Ishikawa (cell line): ENCODE measurements at regions not wholly inside any gene's neighbourhood (a gene's known extent, or its start where the extent isn't known, plus 50 kb on each side); places are given as distances from the start of the nearest gene placed in this dataset.

Experiments
- CREB1 ChIP-seq: IDR thresholded peaks from 2 replicates; pipeline ENCODE4 v1.6.1; 2012; ENCODE audit warnings: low read depth
- FOXM1 ChIP-seq: IDR thresholded peaks from 2 replicates; pipeline ENCODE4 v1.6.1; 2012; ENCODE audit warnings: low read depth, borderline replicate concordance
- NFIC ChIP-seq: IDR thresholded peaks from 2 replicates; pipeline ENCODE4 v1.6.1; 2012
- USF1 ChIP-seq: IDR thresholded peaks from 2 replicates; pipeline ENCODE4 v1.6.1; 2012
- TF ChIP-seq, protein P1 (sequence below): IDR thresholded peaks from 2 replicates; pipeline ENCODE4 v1.6.1; 2012

GRCh38 chr14:86597279-86597678, 1067.3 kb downstream of the FLRT2 start:
- no peak for TF ChIP-seq USF1
- TF ChIP-seq, protein P1, sequence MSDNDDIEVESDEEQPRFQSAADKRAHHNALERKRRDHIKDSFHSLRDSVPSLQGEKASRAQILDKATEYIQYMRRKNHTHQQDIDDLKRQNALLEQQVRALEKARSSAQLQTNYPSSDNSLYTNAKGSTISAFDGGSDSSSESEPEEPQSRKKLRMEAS = no peak
- no peak for TF ChIP-seq CREB1
- TF ChIP-seq NFIC = no peak
- TF ChIP-seq FOXM1 = no peak
